Umbilical cord (tissue), 1 donor: ENCODE measurements at regions not wholly inside any gene's neighbourhood (a gene's known extent, or its start where the extent isn't known, plus 50 kb on each side); places are given as distances from the start of the nearest gene placed in this dataset.
"Not testable (repeated sequence)": the region's sequence is repeated elsewhere in the genome, so short reads cannot be mapped to it uniquely, and the experiment has no call there.

Experiments
- DNase-seq: peaks from one replicate; pipeline ENCODE4 v3.0.0-alpha.2; 2015; ENCODE audit warnings: low spot score

DNA sequence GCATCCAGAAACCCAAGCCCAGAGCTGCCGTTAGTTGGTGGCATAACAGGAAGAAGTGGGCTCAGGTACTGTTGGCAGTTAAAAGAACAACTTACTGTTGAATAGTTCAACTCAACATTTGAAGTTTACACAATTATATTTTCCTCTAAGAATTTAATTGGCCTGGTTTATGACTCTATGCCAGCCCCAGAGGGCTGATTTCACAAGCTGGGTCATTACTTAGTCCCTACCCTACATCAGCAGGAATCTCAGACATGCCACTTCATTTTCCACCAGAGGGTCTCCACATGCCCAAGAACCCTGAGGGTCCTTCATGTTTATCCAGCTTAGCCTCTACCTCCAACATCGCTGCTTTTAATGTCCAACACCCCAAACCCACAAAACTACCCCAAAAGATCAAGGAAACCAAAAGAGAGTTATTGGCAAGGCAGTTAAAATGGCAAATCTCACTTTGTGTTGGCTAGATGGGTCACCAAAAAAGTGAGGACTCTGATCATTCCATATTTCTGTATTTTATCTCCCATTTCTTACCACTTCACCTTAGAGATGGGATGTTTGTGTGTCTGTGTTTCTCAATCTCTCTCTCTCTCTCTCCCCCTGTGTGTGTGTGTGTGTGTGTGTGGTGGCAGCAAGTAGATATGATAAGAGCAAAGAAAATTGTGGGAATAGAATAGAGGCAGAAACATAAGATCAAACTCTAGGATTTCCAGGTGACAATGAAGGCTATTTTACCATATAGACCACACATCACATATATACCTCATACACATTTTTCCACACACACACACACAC lies 112.5 kb upstream of the TBX18 start:
- DNase-seq, result no peak

DNA sequence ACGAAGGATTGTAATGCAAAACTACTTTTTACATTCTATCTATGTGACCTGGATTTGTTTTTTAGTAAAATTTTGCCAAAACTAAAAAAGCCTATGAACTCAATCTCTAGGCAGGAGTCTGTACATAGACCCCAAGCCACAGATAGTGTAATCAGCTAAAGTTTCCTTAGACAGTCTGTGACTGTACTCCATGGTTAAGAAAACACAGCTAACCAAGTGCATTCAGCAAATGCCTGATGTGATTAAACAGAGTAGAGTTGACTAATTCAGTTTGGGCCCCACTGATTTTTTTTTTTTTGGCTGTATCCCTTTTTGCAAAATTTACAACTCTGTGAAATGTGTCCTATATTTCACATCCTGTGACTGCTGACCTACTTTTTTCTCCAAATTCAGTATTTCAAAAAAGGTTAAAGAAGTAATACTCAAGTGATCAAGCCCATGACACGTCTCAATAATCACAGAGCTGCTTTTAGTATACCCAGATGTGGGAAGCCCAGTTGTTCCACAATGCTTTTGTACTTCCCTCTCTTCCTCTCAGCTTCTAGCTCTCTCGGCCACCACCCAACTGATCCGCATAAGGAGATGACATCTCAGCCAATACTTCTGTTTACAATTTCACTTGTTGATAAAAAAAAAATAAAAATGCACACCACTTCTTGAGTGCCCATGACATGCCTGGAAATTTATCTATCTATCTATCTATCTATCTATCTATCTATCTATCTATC lies 108.8 kb upstream of the TBX18 start:
- DNase-seq, result no peak

DNA sequence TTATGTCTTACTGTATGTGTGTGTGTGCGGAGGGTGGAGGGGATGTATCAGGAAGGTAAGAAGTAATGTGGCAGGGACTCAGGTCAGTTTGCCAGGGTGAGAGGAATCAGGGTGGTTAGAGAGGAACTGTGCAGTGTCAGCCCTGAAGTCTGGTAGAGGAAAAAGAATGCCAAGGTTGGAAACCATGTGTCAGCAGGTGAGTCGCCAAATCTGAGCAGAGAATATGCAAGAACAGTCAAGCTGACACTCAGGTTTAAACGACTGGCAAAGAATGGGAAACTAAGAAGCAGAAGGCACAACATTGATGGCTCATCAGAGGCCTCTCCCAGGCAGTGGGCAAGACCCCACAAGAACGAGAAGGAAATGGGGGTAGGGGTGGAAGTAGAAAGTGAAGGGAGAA lies 107.5 kb upstream of the TBX18 start:
- DNase-seq, result no peak

DNA sequence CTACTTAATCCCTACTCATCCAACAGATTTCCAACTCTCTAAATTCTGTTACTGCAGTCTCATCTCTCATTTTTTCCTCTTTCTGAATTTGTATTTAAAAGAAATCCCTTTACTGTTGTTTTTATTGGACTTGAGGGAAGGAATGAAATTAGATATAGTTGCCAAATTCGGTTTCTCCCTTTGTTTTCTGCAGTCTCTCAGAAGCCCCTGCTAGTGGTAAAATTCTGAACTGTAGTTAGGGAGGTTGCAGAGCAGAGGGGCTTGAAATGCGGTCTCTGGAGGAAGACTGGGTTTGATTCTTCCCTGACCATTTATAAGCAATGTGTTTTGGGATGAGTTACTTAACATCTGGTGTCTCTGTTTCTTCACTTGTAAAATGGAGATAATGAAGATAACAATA lies 106.3 kb upstream of the TBX18 start:
- no peak for DNase-seq

DNA sequence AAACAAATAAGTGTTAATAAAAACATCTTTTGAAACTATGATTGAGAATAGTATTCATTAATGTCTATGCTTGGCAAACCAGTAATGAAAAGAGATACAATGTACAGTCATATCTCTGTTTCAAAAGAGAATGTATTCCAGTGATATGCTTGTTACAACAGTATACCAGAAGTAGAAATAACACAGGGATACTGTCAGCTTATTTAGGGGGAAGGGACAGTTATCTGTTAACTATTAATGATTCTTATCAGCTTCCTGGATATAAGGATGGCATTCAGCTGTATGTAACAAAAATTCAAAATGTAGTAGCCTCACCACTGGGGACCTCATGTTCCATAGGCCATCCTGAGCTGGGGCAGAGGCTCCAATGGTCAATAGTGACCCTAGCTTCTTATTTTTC lies 103.8 kb upstream of the TBX18 start:
- no peak for DNase-seq

DNA sequence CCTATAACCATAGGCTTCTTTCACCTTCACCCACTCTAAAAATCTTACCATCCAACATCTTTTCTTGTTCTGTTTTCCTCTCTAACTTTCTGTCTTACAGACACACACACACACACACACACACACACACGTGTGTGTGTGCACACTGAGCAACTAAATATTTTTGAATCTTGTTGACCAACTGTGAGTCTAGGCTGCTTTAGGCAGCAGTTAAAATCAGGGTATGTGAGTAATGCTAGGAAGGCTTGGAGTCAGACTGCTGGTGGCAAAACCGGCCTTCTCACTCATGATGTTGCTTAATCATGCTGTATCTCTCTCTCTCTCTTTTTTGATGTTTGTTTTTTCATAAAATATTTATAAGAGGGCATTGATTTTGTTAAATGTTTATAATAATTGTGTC lies 103.1 kb upstream of the TBX18 start:
- peak; percentile 23 for DNase-seq

DNA sequence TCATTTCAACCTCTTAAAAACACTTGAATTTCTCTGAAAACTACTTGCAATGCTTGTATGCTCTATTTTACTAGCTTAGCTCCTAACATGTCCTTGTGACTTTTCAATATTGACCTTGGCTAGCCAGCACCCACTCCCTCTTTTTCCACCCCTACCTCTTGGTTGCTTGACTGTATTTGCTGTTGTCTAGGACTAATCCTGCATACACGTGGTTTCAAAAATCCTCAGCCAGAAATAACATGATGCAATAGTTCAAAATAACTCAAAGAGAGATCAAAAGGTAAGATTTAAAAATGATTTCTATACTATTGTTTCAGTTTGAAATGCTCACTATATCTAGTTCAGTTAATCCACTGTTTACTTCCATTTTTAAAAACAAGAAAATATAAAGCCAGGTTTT lies 102.3 kb upstream of the TBX18 start:
- no peak for DNase-seq

DNA sequence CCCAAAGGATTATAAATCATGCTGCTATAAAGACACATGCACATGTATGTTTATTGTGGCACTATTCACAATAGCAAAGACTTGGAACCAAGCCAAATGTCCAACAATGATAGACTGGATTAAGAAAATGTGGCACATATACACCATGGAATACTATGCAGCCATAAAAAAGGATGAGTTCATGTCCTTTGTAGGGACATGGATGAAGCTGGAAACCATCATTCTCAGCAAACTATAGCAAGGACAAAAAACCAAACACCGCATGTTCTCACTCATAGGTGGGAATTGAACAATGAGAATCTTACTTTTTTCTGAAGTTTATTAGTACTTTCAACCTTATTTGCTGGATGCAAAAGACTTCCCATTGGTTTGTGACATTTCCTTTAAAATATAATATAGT lies 101.0 kb upstream of the TBX18 start:
- DNase-seq, result not testable (repeated sequence)

DNA sequence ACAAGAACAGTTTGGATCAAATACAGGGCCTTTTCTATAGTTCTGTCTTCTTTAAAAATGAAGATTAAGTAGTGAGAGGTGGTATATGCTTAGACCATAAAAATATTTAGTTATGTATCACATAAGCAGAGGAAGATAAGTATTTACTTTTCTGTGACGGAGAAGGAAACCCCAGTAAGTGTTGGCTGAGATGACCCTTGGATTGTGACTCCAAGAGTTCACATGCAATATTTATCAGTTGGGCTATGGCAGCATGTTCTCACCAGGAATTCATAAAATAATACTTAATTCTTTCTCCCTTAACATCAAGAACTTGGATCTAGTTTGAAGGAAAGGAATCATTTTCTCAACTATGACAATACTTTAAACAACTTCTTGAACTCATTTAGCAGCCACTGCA lies 98.4 kb upstream of the TBX18 start:
- no peak for DNase-seq

DNA sequence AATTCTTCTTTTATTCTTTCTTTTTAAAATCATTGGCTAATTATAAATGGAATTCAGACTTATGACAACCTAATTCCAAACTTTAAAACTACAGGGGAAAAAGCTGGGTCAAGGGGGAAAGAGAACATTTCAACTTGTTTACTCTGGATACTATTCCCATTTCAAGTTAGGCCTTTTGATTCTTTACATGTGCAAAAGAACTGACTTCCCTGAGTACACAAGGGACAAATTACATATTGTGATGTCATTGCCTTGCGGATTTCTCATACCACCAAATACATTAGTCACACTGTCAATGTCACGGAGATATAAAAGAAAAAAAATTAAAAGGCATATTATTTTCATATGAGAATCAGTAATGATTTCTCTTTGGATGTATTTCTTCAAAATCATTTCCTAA lies 96.5 kb upstream of the TBX18 start:
- DNase-seq, result no peak

DNA sequence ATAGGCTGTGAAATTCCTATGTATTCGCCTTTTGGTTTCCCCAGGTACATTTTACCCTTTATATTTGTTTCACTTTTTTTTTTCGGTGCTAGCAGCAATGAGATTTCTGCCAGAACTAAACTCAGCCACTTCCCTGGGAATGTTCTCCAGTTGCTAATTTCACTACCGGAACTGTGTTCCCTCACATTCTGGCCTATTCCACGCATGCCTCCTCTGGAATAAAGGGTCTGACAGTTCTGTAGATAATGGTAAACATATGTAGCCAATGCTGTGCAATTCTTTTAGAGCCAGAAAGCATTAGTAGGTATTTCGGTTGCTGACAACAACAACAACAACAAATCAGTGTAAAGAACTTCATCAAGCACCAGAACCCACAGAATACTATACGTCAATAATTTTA lies 96.1 kb upstream of the TBX18 start:
- DNase-seq, result no peak

DNA sequence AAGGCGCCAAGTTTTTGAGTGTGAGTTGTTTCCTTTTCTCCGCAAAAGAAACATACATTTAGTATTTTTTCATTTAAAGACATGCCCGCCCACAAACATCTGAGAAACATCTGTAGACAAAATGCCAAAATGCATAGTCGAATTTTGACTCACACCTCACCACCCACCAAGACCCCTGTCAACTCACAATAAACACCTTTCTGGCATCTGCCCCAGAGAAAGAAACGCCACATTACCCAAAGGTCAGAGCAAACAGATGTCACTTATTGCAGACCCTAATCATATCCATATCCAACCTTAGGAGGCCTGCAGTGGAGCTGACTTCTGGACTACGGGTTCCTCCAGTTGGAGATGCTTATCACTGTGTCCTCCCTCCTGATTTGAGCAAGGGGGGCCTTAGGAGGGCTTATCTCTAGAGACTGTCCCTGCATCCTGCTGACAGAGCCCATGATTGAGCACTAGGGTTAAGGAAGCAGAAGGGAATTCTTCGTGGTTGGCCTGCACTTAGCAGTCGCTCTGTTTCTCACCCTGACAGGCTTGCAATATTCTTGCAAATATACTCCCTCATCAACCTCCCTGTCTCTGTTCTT lies 90.5 kb upstream of the TBX18 start:
- DNase-seq, result no peak

DNA sequence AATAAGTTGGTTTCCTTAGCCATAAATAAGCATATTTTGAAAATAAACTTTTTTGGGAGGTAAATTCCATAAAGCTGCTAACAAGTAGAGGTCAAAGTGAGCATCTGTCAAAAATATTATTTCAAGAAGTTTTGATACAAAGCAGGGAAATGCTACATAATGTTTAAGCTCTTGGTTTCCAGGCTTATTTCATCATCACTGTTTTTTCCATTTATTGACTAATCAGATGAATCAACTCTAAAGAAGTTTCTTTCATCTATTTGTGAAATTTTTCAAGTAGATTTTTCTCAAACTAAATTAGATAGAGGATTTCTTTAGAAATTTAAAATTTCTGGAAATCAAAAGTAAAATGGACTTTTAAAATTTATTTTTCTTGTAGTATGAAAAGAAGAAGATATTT lies 89.5 kb upstream of the TBX18 start:
- DNase-seq, result peak; percentile 24

DNA sequence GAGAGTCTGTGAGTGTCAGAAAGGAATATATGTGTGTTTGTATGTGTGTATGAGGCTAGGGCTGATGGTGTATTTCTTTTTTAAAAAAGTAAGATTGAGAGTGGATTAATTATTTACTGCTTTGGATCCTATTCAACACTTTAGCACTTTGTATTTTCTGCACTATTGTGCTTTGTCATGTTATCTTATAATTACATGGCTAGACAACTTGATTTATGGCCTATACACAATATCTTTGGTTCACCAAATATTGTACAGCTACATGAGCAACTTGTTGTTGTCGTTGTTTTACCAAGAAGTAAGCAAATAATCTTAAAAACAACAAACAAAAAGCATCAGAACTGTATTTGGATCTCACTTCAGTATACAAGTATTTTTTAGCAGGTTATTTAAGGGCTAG lies 84.6 kb upstream of the TBX18 start:
- DNase-seq, result no peak

DNA sequence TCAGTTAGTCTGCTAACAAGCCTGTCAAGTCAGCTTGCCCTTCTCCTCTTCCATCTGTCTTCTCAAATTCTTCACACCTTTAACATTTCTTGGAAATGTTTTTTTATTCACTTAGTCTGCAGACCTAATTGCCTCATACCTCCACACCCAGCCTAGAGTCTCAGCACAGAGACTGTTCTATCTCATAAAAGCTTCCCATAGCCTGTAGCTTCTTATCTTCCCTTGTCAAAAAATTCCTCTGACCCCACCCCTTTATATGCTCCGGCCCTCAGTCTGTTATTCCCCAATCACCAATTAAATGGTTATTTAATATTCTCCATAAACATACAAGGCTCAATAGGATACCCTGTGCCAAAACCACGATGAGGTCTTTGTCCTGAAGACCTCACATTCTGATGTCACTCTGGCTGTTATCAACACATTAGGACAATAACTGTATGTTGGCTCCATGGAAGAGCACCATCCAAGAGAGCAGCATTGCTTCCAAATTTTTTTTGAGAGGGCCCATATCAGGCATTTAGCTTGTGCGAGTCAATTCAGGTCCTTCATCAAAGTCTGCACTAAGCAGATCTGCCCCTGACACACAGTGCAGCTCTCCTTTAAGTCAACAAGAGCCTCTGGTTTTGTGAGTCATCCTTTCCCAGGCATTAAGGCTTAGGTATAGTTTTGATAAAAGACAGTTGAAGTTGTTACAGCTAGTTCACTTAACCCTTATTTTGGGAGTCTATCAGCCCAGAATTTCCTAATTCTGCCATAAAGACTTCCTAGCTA lies 83.2 kb upstream of the TBX18 start:
- DNase-seq, result peak; percentile 97

DNA sequence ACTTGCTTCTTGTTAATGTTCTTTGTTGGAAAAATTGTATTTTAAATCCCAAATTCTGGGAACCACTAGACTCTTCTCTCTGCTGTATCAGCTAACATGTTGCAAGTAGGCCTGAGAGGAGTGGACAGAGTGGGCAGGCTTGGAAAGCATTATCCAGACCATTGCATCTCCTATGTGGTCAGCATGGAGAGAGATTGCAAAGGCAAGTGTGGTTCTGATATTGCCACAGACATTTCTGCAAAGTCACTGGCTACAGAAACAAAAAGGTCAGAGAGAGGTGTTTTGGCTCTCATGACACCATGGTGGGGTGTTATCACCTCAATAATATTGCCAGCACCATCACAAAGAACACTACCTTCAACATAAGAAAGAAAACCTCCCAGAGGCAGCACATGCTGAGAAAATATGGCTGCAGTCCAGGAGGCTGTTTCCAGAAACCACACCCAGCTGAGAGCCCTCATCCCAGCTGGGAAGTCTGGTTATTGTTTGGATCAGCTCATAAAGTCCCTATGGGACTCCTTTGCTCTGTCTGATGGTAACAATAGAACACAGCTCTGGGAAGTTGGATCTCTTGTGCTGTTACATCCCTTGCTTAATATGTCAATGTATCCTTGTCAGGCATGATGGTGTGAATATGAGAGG lies 78.2 kb upstream of the TBX18 start:
- peak; percentile 82 for DNase-seq

DNA sequence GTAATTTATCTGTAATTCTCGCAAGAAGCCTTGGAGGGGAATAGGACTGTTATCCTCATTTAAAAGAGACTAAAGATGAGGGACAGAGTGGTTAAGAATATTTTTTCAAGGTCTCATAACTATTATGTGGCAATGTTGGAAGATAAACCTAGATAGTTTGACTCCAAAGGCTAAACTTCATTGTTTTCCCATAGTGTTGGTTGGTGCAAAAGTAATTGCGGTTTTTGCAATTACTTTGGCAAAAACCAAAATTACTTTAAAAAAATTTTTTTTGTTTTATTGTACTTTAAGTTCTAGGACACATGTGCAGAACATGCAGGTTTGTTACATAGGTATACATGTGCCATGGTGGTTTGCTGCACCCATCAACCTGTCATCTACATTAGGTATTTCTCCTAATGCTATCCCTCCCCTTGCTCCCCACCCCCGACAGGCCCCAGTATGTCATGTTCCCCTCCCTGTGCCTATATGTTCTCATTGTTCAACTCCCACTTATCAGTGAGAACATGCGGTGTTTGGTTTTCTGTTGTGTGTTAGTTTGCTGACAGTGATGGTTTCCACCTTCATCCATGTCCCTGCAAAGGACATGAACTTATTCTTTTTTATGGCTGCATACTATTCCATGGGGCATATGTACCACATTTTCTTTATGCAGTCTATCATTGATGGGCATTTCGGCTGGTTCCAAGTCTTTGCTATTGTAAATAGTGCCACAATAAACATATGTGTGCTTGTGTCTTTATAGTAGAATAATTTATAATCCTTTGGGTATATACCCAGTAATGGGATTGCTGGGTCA lies 72.9 kb upstream of the TBX18 start:
- DNase-seq, result not testable (repeated sequence)

DNA sequence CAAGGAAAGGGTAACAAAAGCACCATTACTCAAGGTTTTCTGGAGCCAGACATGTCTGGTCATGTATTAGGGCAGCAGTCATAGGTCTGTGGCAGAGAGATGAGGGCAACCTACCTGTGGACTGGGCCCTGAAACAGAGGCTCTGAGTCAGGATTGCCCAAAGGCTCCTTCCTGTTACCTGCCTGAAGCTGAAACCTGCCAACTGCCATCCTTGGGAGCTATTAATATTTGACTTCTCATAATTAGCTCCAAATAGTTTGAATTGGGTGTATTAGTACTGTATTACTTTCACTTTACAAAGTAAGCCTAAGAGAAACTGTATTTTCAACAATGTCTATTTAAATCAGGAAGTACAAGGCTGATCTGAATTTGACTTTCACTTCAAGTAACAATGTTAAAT lies 72.0 kb upstream of the TBX18 start:
- no peak for DNase-seq

DNA sequence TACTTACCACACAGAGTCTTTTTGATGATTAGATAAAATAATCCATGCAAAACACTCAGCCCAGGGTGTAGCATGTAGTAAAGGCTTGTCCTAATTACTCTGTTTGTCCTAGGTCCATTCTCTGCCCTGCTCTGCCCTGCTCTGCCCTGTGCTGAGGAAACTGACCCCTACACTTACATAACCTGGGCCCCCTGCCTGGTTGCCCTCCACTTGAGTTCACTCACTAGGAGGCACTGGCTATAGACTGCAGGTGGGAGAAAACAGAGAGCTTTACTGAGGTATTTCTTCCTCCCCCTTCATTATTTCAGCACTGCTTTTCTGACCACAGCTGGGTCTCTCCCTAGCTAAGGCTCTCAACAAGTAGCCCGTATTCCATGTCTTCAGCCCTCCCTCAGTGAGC lies 70.9 kb upstream of the TBX18 start:
- no peak for DNase-seq

DNA sequence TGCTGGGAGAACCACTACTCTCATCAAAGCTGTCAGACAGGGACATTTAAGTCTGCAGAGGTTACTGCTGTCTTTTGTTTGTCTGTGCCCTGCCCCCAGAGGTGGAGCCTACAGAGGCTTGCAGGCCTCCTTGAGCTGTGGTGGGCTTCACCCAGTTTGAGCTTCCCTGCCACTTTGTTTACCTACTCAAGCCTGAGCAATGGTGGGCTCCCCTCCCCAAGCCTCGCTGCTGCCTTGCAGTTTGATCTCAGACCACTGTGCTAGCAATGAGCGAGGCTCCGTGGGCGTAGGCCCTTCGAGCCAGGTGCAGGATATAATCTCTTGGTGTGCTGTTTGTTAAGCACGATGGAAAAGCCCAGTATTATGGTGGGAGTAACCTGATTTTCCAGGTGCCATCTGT lies 67.5 kb upstream of the TBX18 start:
- not testable (repeated sequence) for DNase-seq

DNA sequence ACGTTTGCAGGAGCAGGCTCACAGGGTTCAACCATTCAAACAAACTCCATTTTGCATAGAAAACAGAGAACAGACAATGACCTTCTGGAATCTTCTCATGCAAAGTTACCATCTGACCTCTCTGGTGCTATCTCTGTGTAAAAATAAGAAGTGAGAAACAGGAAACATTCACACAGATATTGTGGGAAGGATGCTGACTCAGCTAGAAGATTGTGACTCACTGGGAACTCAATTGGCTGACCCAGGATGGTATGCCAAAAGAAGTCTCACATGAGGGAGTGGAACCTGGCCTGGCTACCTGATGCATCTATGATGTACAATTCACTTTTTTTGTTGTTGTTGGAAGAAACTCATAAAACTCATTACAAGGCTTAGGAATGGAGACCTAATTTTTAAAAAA lies 61.1 kb upstream of the TBX18 start:
- DNase-seq, result no peak
